ENCODE measurements at regions not wholly inside any gene's neighbourhood (a gene's known extent, or its start where the extent isn't known, plus 50 kb on each side); places are given as distances from the start of the nearest gene placed in this dataset.
"Not testable (repeated sequence)": the region's sequence is repeated elsewhere in the genome, so short reads cannot be mapped to it uniquely, and the experiment has no call there.

DNA sequence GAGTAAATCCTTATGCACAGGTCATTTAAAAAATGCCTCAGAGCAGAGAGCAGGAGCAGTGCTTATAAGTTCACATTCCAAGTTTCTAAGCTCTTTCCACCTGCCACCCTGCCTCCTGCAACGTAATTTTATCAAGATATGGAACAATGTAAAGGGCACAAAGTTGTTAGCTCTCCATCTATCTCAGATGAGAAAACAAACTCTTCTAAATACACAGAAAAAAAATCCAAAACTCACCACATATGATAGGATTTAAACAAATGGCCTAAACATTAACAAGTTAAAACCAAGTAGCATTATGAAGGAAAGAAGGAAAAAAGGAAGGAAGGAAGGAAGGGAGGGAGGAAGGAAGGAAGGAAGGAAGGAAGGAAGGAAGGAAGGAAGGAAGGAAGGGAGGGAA, 1132.8 kb downstream of the GRM8 start:
- Mint-ChIP-seq H3K9me3 (peaks cover 6% of the 10 kb centered on the region), H3K4me1 (no peaks in the 10 kb centered on the region), H3K27me3 (no peaks in the 10 kb centered on the region), H3K4me3 (no peak overlapping the region), H3K36me3 (no peaks in the 10 kb centered on the region), H3K27ac (no peak overlapping the region)
- no peak for DNase-seq (ENCODE audit: low spot score in 2 of 2)
- ATAC-seq (ENCODE audit: low read depth): no peak

DNA sequence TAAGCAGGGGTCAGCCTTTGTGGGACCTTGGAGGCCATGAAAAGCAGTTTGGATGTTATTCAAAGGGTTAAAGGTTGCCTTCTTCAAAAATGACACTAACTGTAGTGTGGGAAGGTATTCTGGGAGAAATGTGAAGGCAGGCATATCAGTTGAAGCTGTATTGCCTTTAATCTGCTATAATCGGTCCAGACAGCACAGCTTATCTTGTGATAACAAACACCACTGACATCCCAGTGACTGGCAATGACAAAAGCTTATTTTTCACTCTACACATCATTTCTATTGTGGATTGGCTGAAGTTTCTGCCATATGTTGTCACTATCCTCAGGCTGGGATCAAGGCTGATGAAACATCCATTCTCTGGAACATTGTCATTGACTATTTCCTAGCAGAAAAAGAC, 1149.2 kb downstream of the GRM8 start:
- Mint-ChIP-seq H3K27ac (no peak overlapping the region), H3K36me3 (no peaks in the 10 kb centered on the region), H3K4me3 (no peak overlapping the region), H3K9me3 (peaks cover 10% of the 10 kb centered on the region), H3K4me1 (no peaks in the 10 kb centered on the region), H3K27me3 (no peaks in the 10 kb centered on the region)
- DNase-seq (ENCODE audit: low spot score in 2 of 2) (no peak), ATAC-seq (ENCODE audit: low read depth) (no peak)

DNA sequence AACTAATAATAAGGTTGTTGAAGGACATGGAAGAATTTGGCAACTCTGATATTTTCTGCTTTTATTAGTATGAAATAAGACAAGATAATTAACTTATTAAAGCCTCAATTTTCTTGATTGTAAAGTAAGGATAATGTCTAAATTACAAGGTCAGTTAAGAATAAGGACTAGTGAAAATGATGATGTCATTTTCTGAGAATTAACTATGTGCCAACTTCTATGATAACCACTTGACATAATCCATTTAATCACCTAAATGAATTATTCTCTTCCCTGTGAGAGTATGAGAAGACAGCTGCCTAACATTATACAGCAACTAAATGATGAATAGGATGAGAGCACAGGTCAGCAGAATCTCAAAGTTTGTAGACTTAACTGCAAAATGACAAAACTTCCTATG, 1153.4 kb upstream of the POT1 start:
- H3K4me3 Mint-ChIP-seq: no peak overlapping the region
- H3K27ac Mint-ChIP-seq: no peak overlapping the region
- no peaks in the 10 kb centered on the region for H3K27me3 Mint-ChIP-seq
- no peak for ATAC-seq (ENCODE audit: low read depth)
- H3K9me3 Mint-ChIP-seq: peaks cover 9% of the 10 kb centered on the region
- H3K4me1 Mint-ChIP-seq: no peaks in the 10 kb centered on the region
- no peaks in the 10 kb centered on the region for H3K36me3 Mint-ChIP-seq
- DNase-seq (ENCODE audit: low spot score in 2 of 2): no peak

DNA sequence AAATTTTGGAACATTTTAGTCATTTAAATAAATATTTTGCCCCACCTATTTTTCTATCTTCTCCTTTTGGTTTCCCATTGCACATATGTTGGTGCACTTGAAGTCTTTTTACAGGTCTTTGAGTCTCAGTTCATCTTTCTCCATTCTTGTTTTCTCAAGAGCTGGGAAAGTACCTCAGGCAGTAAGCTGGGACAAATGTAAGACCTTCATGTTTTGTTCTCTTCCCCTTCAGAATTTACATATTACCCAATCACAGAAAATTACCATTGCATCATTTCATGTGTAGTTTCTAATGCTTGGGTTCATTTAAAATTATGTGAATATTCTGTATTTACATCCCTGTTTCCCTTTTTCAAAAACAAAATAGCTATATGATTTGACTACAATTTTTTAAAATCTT, 1150.0 kb upstream of the POT1 start:
- Mint-ChIP-seq H3K9me3 (no peaks in the 10 kb centered on the region), H3K36me3 (no peaks in the 10 kb centered on the region), H3K27ac (no peak overlapping the region), H3K27me3 (no peaks in the 10 kb centered on the region), H3K4me3 (no peak overlapping the region), H3K4me1 (no peaks in the 10 kb centered on the region)
- no peak for DNase-seq (ENCODE audit: low spot score in 2 of 2)
- no peak for ATAC-seq (ENCODE audit: low read depth)

DNA sequence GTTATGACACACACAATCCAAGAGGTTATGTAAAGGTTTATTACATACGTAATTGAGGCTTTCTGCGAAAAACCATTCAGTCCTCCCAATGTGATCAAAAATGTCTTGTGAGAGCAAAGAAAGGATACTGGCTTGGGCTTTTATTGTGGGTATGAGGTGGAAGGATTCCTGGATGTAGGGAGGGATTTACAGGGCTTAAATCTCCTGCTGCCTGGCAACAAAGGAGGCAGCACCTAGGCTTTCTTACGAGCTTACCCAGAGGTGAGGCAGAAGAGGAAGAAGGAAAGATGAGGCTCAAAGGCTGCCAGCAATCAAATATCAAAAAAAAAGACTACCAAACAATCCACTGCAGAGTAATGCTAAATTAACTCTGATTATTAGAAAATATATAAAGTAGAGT, 1149.5 kb upstream of the POT1 start:
- H3K4me1 Mint-ChIP-seq: no peaks in the 10 kb centered on the region

DNA sequence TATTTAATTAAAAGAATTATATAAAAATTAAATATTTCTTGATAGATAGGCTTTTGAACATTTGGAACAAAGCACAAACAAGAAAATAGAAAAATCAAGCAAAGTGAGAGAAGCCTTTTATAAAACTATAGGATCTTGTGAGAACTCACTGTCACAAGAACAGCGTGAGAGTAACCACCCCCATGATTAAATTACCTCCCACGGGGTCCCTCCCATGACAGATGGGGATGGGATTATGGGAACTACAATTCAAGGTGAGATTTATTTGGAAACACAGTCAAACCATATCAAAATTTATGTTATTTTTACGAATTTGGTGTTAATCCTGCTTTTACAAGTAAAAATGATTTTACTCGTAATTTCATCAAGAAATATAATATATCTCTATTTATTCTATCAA, 1136.1 kb upstream of the POT1 start:
- ATAC-seq (ENCODE audit: low read depth) (no peak), DNase-seq (ENCODE audit: low spot score in 2 of 2) (no peak)
- H3K4me3 Mint-ChIP-seq: no peak overlapping the region
- H3K36me3 Mint-ChIP-seq: no peaks in the 10 kb centered on the region
- H3K27me3 Mint-ChIP-seq: no peaks in the 10 kb centered on the region
- H3K9me3 Mint-ChIP-seq: peaks cover 10% of the 10 kb centered on the region
- no peaks in the 10 kb centered on the region for H3K4me1 Mint-ChIP-seq
- H3K27ac Mint-ChIP-seq: no peak overlapping the region

More for the DNA sequence above, 1149.5 kb upstream of the POT1 start:
- DNase-seq (ENCODE audit: low spot score in 2 of 2): no peak
- Mint-ChIP-seq H3K27me3 (no peaks in the 10 kb centered on the region), H3K36me3 (no peaks in the 10 kb centered on the region), H3K9me3 (no peaks in the 10 kb centered on the region), H3K27ac (no peak overlapping the region), H3K4me3 (no peak overlapping the region)
- ATAC-seq (ENCODE audit: low read depth): no peak

DNA sequence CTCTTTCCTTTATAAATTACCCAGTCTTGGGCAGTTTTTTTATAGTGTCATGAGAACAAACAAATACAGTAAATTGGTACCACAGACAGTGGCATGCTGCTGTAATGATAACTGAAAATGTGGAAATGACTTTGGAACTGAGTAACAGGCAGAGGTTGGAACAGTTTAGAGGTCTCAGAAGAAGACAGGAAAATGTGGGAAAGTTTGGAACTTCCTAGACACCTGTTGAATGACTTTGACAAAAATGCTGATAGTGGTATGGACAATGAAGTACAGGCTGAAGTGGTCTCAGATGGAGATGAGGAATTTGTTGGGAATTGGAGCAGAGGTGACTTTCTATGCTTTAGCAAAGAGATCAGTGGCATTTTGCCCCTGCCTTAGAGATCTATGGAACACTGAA, 1128.4 kb upstream of the POT1 start:
- Mint-ChIP-seq H3K9me3 (peaks cover 17% of the 10 kb centered on the region), H3K36me3 (no peaks in the 10 kb centered on the region), H3K27me3 (no peaks in the 10 kb centered on the region), H3K4me1 (no peaks in the 10 kb centered on the region), H3K4me3 (no peak overlapping the region), H3K27ac (no peak overlapping the region)
- ATAC-seq (ENCODE audit: low read depth): no peak
- no peak for DNase-seq (ENCODE audit: low spot score in 2 of 2)

DNA sequence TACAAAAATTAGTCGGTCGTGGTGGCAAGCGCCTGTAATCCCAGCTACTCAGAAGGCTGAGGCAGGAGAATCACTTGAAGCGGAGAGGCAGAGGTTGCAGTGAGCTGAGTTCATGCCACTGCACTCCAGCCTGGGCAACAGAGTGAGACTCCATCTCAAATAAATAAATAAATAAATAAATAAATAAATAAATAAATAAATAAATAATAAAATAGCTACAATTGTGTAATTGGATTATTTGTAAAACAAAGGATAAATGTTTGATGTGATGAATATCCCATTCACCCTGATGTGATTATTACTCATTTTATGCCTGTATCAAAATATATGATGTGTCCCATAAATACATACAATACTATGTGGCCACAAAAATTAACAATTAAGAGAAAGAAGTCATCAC, 1127.0 kb upstream of the POT1 start:
- not testable (repeated sequence) for H3K36me3 Mint-ChIP-seq; H3K4me3 Mint-ChIP-seq; H3K4me1 Mint-ChIP-seq; H3K27me3 Mint-ChIP-seq; ATAC-seq (ENCODE audit: low read depth); H3K27ac Mint-ChIP-seq; DNase-seq (ENCODE audit: low spot score in 2 of 2)
- peaks cover 14% of the 10 kb centered on the region for H3K9me3 Mint-ChIP-seq

DNA sequence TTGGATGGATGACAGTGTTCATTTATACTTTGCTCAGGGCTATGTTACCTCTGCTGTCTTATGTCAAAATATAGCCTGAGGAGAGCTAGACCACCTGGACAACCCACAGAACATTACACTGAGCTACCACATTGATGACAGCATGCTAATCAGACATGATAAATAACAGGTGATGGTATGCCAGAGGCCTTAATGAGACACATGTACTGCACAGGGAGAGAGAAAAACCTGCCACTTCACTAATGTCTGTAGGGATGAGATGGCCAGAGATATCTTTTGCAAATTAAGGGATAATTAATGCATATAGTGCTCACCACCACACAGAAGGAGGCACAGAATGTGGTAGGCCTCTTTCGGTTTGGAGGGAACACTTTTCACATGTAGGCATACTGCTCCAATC, 1122.6 kb upstream of the POT1 start:
- H3K4me1 Mint-ChIP-seq: no peaks in the 10 kb centered on the region
- H3K27me3 Mint-ChIP-seq: no peaks in the 10 kb centered on the region
- no peak for ATAC-seq (ENCODE audit: low read depth)
- DNase-seq (ENCODE audit: low spot score in 2 of 2): no peak
- H3K36me3 Mint-ChIP-seq: no peaks in the 10 kb centered on the region
- H3K9me3 Mint-ChIP-seq: peaks cover 8% of the 10 kb centered on the region
- no peak overlapping the region for H3K4me3 Mint-ChIP-seq
- H3K27ac Mint-ChIP-seq: no peak overlapping the region

DNA sequence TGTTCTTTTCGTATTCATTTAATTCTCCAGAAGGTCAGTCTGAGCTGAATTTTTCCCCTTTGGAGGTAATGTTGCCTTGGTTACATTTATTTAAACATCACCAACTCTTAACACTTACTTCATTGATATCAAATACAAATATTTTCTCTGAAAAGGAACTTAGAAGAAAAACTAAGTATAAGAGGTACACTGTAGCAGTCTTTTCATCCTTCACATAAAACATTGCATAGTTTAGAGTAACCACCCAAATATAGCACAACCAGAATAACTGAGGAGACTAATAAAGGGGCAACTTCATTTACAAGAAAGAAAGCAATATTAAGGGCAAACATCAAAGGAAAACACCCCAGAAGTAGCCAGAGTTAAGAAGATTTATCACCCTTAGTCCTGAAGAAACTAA, 1115.0 kb upstream of the POT1 start:
- no peak overlapping the region for H3K4me3 Mint-ChIP-seq
- ATAC-seq (ENCODE audit: low read depth) (no peak), DNase-seq (ENCODE audit: low spot score in 2 of 2) (no peak)
- no peaks in the 10 kb centered on the region for H3K27me3 Mint-ChIP-seq
- H3K27ac Mint-ChIP-seq: no peak overlapping the region
- H3K9me3 Mint-ChIP-seq: peaks cover 3% of the 10 kb centered on the region
- no peaks in the 10 kb centered on the region for H3K4me1 Mint-ChIP-seq
- H3K36me3 Mint-ChIP-seq: no peaks in the 10 kb centered on the region

DNA sequence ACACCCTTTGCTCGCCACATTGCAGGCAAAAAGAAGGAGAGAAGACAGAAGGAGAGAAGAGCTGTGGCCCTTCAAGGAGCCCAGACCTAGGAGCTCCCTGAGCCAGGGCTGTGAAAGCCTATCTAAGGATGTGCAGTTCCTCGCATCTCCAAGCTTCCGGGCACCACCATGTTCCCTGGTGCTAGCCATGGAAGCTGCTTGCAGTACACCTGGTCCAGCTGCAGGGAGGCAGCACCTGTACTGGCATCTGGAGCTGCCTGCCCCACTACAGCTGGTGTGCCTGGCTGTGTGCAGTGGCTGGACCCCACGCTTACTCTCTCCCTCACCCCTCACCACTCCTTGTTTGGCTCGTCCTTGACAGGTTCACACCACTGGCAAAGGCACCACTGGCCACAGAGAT, 1111.8 kb upstream of the POT1 start:
- Mint-ChIP-seq H3K27me3 (no peaks in the 10 kb centered on the region), H3K4me3 (no peak overlapping the region), H3K27ac (no peak overlapping the region), H3K9me3 (no peaks in the 10 kb centered on the region), H3K4me1 (no peaks in the 10 kb centered on the region), H3K36me3 (no peaks in the 10 kb centered on the region)
- ATAC-seq (ENCODE audit: low read depth) (no peak), DNase-seq (ENCODE audit: low spot score in 2 of 2) (no peak)

DNA sequence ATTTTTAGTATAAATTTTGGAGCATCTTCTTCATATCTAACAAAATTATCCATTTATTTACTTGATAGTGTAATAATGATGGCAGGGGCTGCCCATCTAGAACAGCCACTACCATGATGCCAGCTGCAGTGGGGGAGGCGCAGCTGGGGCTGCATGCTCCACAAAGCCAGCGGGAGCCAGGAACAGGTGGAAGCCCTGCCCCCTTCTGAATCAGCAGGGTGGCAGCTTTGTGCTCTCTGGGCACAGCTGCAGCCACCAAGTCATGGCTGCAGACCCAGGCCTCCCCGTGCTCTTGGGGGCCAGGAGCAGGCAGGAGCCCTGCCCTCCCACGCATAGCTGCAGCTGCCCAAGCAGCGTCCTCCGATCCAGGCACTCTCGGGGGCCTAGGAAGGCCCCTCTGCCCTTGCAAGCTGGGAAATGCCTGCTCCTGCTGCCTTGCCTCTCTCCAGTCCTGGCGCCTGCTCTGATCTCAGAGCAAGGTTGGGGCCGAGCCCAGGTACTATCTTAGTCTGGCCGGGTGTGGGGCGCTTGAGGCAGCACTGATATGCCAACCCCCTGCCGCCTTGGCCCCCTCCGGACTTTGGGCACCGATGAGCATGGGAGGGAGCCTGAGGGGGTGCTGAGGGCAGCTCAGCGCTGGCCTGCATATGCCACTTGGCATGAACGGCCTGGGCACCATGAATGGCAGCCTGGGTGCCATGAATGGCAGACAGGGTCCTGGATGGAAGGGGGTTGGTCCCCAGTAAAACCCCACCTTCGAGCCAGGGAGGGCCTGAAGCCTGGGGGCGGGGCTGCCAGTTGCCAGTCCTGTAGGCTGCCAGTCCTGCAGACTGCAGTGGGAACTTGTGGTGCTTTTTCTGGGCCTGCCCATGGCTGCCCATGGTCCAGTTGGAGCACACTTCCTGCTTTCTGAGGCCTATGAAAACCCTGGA, 1110.8 kb upstream of the POT1 start:
- Mint-ChIP-seq H3K36me3 (no peaks in the 10 kb centered on the region), H3K27me3 (no peaks in the 10 kb centered on the region), H3K4me1 (no peaks in the 10 kb centered on the region), H3K4me3 (no peak overlapping the region), H3K27ac (no peak overlapping the region), H3K9me3 (no peaks in the 10 kb centered on the region)
- DNase-seq (ENCODE audit: low spot score in 2 of 2) (no peak), ATAC-seq (ENCODE audit: low read depth) (no peak)

DNA sequence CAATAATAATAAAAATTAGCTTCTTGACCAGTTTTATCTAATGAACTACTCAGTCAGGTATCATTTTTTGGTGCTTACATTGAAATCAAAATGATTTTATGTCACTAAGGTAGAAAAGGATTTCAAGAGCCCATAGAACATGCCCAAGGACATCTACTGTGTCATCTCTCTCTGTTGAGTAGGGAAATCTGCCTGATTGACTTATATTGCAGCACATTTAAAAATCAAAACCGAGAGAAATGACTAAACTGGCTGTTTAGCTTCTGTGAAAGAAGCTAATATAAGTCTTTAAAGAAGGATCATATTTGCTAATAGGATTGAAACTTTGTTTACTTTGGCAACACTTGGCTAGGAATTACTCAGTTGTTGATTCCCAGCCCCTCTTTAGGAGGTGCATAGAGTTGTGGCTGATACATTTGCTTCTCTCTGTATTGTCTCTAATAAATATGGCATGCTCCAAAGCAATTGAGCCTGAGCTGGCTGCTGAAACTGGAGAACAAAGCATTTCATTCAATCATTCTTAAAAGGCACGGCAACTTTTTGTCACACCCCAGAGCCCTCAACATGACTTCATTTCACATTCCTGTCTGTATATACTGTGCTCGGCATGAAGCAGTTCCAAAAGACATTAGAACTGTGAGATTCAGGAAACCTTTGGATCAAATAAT, 1096.9 kb upstream of the POT1 start:
- Mint-ChIP-seq H3K4me3 (no peak overlapping the region), H3K4me1 (no peaks in the 10 kb centered on the region), H3K27ac (no peak overlapping the region), H3K9me3 (peaks cover 1% of the 10 kb centered on the region), H3K27me3 (no peaks in the 10 kb centered on the region), H3K36me3 (no peaks in the 10 kb centered on the region)
- no peak for ATAC-seq (ENCODE audit: low read depth)
- no peak for DNase-seq (ENCODE audit: low spot score in 2 of 2)

DNA sequence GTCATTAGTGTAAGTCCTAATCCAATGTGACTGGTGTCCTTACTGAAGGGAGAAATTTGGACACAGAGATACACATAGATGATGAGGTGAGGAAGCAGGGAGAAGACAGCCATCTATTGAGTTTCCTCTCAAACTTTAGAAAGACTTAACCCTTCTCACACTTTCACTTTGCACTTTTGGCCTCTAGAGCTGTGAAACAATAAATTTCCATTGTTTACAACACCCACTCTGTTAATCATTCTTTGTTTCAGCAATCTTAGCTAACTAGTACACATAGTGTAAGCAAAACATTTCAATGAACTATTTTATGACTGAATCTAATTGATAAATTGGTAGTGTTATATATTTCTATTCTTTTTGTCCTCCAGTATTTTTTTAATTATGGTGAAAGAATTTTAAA, 1092.8 kb upstream of the POT1 start:
- Mint-ChIP-seq H3K27ac (no peak overlapping the region), H3K4me3 (no peak overlapping the region), H3K36me3 (no peaks in the 10 kb centered on the region), H3K4me1 (no peaks in the 10 kb centered on the region), H3K9me3 (peaks cover 1% of the 10 kb centered on the region), H3K27me3 (no peaks in the 10 kb centered on the region)
- DNase-seq (ENCODE audit: low spot score in 2 of 2) (no peak), ATAC-seq (ENCODE audit: low read depth) (no peak)

DNA sequence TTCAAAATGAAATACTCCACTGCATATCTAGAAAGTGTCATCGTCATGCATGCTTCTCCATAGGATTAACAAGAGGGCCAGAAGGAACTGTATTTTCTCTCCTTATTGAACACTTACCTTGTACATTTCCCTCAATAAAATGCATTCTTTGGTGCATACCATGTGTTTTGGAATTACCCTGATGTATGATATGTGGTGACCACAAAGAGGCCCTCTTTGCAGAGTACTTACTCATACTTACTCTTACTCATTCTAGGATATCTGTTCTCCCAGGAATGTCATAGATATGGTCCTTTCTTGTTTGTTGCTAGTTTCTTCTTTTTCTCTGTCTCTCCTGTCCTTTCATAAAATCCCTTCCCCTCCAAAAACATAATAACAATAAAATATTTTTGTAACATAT, 1087.1 kb upstream of the POT1 start:
- ATAC-seq (ENCODE audit: low read depth): no peak
- H3K4me3 Mint-ChIP-seq: no peak overlapping the region
- H3K27me3 Mint-ChIP-seq: no peaks in the 10 kb centered on the region
- H3K27ac Mint-ChIP-seq: no peak overlapping the region
- no peaks in the 10 kb centered on the region for H3K4me1 Mint-ChIP-seq
- no peak for DNase-seq (ENCODE audit: low spot score in 2 of 2)
- no peaks in the 10 kb centered on the region for H3K36me3 Mint-ChIP-seq
- no peaks in the 10 kb centered on the region for H3K9me3 Mint-ChIP-seq

Measured in memory B cell (primary cell).